Left cardiac atrium (tissue), 4 donors: ENCODE measurements at regions not wholly inside any gene's neighbourhood (a gene's known extent, or its start where the extent isn't known, plus 50 kb on each side); places are given as distances from the start of the nearest gene placed in this dataset.
A peak's percentile ranks its signal among the peaks of the same experiment; 100 is the strongest.
"Not testable (repeated sequence)": the region's sequence is repeated elsewhere in the genome, so short reads cannot be mapped to it uniquely, and the experiment has no call there.

ENCODE experiments used
- ATAC-seq, 2 donors: fragments of 200-7000 bp; cut with Tn5 transposase; one replicate each; pipeline ENCODE4 v1.9.1; 2020; ENCODE audit warnings: mild to moderate bottlenecking in 2 of 2, moderate library complexity in 2 of 2
- DNase-seq: peaks from one replicate; pipeline ENCODE4 v3.0.0-alpha.2; 2020
- intact Hi-C, 2 donors: fragments of 100-400 bp; cut with DNase I; formaldehyde crosslinking; loops; one replicate each; pipeline versions ENCODE4 v1.14.1 to v1.15.1; 2022 to 2023
- donor health status: DM: no; HTN: yes; CAD: no.
- donor health status: DM: no; HTN: yes; CAD: no; lungs with severe emphysema.
- donor health status: DM: yes; HTN: yes; CAD: no.
- donor health status: Dilated cardiomyopathy.

GRCh38 chr3:5944061-5944460 lies 756.6 kb downstream of the EDEM1 start:
- intact Hi-C loops, DNase-seq, ATAC-seq: not testable (repeated sequence)

- no peak for DNase-seq
- ATAC-seq = no peak
- intact Hi-C loops = no loop called here
These were observed 760.6 kb downstream of the EDEM1 start for GRCh38 chr3:5948084-5948483.

- intact Hi-C loops = no loop called here
- no peak for ATAC-seq
- no peak for DNase-seq
These were observed 763.5 kb downstream of the EDEM1 start for GRCh38 chr3:5951026-5951425.

- intact Hi-C loops = no loop called here
- ATAC-seq = no peak
- DNase-seq = no peak
These were observed 785.1 kb downstream of the EDEM1 start for GRCh38 chr3:5972586-5972985.

- ATAC-seq (peak; percentile 41 to 49), DNase-seq (no peak)
- intact Hi-C loops = no loop called here
These were observed 787.3 kb downstream of the EDEM1 start for GRCh38 chr3:5974630-5975322.

GRCh38 chr3:5977331-5977730 lies 789.8 kb downstream of the EDEM1 start:
- DNase-seq (no peak), ATAC-seq (no peak)
- intact Hi-C loops = no loop called here

GRCh38 chr3:5980475-5980874 lies 793.0 kb downstream of the EDEM1 start:
- DNase-seq = no peak
- intact Hi-C loops = no loop called here
- ATAC-seq = no peak

- ATAC-seq (no peak), DNase-seq (no peak)
- intact Hi-C loops = no loop called here
These were observed 807.1 kb downstream of the EDEM1 start for GRCh38 chr3:5994651-5995050.

GRCh38 chr3:6018456-6018855 lies 830.9 kb downstream of the EDEM1 start:
- DNase-seq = no peak
- no peak for ATAC-seq
- intact Hi-C loops = no loop called here

- no peak for ATAC-seq
- DNase-seq = no peak
- intact Hi-C loops = no loop called here
These were observed 835.1 kb downstream of the EDEM1 start for GRCh38 chr3:6022621-6023020.

GRCh38 chr3:6025032-6025431 lies 835.9 kb upstream of the GRM7 start:
- intact Hi-C loops = no loop called here
- no peak for ATAC-seq

GRCh38 chr3:6030648-6031047 lies 830.3 kb upstream of the GRM7 start:
- intact Hi-C loops, DNase-seq, ATAC-seq: not testable (repeated sequence)

More at GRCh38 chr3:6025032-6025431, 835.9 kb upstream of the GRM7 start:
- no peak for DNase-seq

- intact Hi-C loops = no loop called here
- ATAC-seq (no peak), DNase-seq (no peak)
These were observed 825.3 kb upstream of the GRM7 start for GRCh38 chr3:6035626-6036025.

- no peak for DNase-seq
- intact Hi-C loops = no loop called here
- no peak for ATAC-seq
These were observed 820.9 kb upstream of the GRM7 start for GRCh38 chr3:6039971-6040370.

GRCh38 chr3:6041894-6042293 lies 819.0 kb upstream of the GRM7 start:
- ATAC-seq (no peak), DNase-seq (no peak)
- intact Hi-C loops = no loop called here

GRCh38 chr3:6047016-6047415 lies 813.9 kb upstream of the GRM7 start:
- ATAC-seq (no peak), DNase-seq (no peak)
- intact Hi-C loops = no loop called here

GRCh38 chr3:6060251-6060650 lies 800.7 kb upstream of the GRM7 start:
- intact Hi-C loops = no loop called here
- no peak for ATAC-seq

GRCh38 chr3:6062261-6063187 lies 798.4 kb upstream of the GRM7 start:
- ATAC-seq (no peak), DNase-seq (no peak)
- intact Hi-C loops = no loop called here

More at GRCh38 chr3:6060251-6060650, 800.7 kb upstream of the GRM7 start:
- no peak for DNase-seq

GRCh38 chr3:6066397-6066796 lies 794.5 kb upstream of the GRM7 start:
- intact Hi-C loops = no loop called here
- no peak for ATAC-seq

GRCh38 chr3:6066868-6067578 lies 793.9 kb upstream of the GRM7 start:
- ATAC-seq, intact Hi-C loops: not testable (repeated sequence)

More at GRCh38 chr3:6066397-6066796, 794.5 kb upstream of the GRM7 start:
- DNase-seq = no peak

More at GRCh38 chr3:6066868-6067578, 793.9 kb upstream of the GRM7 start:
- not testable (repeated sequence) for DNase-seq
